Right lobe of liver (tissue), 4 donors: ENCODE measurements at regions not wholly inside any gene's neighbourhood (a gene's known extent, or its start where the extent isn't known, plus 50 kb on each side); places are given as distances from the start of the nearest gene placed in this dataset.

ENCODE experiments used
- POLR2A ChIP-seq: fragments of 450-650 bp; IDR thresholded peaks from one replicate; pipeline ENCODE4 v1.6.1; 2017; ENCODE audit warnings: antibody characterized with exemption, mild to moderate bottlenecking
- TF ChIP-seq, protein P1 (sequence below), 4 donors: fragments of 200-600 bp in 3 of 4; fragments of 450-650 bp in 1 of 4; IDR thresholded peaks; one replicate each; pipeline versions ENCODE4 v1.5.1 to v1.8.0; 2016 to 2022; ENCODE audit warnings: antibody characterized with exemption in 4 of 4, mild to moderate bottlenecking in 2 of 4
- donor health status: DM: no; HTN: no; CAD: no.
- donor health status: DM: no; HTN: no; CAD: no.
- donor health status: DM: no; HTN: yes; CAD: no.

DNA sequence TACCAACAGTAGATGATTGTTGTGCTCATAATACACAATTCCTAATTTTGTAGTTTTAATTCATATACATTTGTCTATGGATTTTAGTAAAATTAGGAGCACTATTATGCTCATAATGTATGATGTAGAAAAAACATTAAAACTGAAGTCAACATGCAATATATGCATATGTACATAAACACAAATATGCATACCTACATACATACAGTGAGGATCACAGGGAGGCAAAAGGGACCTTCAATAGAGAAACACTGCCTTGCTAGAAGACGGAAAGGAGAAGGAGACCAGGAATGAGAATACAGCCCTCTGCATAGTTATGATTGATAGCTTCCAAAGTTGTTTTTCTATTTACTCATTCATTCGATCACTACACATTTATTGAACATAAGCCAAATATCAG, 606.5 kb downstream of the LMO4 start:
- TF ChIP-seq, protein P1, sequence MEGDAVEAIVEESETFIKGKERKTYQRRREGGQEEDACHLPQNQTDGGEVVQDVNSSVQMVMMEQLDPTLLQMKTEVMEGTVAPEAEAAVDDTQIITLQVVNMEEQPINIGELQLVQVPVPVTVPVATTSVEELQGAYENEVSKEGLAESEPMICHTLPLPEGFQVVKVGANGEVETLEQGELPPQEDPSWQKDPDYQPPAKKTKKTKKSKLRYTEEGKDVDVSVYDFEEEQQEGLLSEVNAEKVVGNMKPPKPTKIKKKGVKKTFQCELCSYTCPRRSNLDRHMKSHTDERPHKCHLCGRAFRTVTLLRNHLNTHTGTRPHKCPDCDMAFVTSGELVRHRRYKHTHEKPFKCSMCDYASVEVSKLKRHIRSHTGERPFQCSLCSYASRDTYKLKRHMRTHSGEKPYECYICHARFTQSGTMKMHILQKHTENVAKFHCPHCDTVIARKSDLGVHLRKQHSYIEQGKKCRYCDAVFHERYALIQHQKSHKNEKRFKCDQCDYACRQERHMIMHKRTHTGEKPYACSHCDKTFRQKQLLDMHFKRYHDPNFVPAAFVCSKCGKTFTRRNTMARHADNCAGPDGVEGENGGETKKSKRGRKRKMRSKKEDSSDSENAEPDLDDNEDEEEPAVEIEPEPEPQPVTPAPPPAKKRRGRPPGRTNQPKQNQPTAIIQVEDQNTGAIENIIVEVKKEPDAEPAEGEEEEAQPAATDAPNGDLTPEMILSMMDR (IDR thresholded peaks at IDR 0.05), result no peak
- TF ChIP-seq POLR2A, result no peak
